ENCODE measurements at regions not wholly inside any gene's neighbourhood (a gene's known extent, or its start where the extent isn't known, plus 50 kb on each side); places are given as distances from the start of the nearest gene placed in this dataset.
"Not testable (repeated sequence)": the region's sequence is repeated elsewhere in the genome, so short reads cannot be mapped to it uniquely, and the experiment has no call there.

DNA sequence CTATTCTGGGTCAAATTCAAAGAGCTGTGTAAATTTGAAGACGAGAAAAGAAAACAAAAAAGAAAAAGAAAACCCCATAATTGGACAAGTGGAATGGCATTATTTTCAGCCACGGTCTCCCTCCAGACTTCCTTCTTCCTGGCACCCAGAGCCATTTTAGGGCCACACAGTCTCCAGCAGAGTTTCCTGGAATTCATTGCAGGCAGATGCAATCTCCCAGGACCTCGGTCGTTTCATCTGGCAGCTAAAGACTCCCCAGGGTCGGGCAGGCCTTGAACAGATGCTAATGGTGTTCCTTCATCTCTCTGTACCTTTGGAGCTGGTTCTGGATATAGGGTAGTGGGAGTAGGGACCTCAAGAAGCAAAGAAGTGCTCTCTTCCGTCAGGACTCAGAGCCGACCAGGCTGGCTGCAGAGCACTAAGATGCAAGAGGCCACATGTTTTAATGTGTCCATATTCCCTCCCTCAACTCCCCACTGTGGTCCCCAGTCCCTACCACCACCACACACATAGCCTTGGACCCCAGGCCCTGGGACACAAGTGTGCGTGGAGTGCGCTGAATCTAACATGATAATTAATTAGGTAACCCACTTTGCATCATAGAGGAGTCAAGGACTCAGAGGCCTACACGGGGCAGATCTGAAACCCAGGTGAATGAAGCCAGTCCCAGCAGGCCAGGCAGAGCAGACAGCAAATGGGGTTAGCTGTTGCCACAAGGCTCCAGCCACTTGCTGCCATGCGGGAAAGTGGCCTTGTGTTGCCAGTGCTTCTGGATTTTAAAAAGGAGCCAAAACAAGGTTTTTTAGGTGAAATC lies 109.3 kb upstream of the ATL2 start:
- no peak for DNase-seq (ENCODE audit: low spot score)
- intact Hi-C loops (cut with DNase I) = no loop called here

DNA sequence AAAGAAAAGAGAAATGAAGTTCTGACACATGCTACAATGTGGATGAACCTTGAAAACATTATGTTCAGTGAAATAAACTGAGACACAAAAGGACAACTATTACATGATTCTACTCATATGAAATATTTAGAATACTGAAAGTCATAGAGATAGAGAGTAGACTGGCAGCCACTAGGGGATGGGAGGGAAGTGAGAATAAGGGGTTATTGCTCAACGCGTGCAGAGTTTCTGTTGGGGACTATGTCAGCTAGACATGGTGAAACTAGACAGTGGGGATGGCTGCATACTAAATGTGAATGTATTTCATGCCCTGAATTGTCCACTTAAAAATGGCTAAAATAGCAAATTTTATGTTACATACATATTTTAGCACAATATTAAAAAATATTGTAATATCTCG lies 108.7 kb upstream of the ATL2 start:
- intact Hi-C loops (cut with DNase I) = loop anchor here in 1 of 2 donors (1.0 kb wide), 1 partner anchor 18 kb away; no protein-coding TSS in a partner anchor
- no peak for DNase-seq (ENCODE audit: low spot score)

DNA sequence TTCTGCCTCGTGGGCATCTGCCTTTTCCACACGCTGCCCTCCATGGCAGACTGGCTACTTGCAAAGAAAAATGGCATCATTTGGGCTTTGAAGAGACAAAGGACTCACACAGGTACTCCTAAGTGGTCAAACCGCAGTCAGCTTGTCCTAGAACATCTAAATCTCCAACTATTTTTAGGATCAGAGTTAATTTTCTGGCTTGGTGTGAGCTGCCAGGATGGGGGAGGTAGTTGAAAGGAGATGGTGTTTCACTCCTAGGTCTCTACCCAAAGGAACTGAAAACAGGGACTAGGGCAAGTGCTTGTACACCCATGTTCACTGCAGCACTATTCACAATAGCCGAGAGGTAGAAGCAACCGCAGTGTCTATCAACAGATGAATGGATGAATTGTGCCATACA lies 107.9 kb upstream of the ATL2 start:
- no peak for DNase-seq (ENCODE audit: low spot score)
- intact Hi-C loops (cut with DNase I) = loop anchor here in 1 of 2 donors (1.0 kb wide), 1 partner anchor 18 kb away; no protein-coding TSS in a partner anchor

DNA sequence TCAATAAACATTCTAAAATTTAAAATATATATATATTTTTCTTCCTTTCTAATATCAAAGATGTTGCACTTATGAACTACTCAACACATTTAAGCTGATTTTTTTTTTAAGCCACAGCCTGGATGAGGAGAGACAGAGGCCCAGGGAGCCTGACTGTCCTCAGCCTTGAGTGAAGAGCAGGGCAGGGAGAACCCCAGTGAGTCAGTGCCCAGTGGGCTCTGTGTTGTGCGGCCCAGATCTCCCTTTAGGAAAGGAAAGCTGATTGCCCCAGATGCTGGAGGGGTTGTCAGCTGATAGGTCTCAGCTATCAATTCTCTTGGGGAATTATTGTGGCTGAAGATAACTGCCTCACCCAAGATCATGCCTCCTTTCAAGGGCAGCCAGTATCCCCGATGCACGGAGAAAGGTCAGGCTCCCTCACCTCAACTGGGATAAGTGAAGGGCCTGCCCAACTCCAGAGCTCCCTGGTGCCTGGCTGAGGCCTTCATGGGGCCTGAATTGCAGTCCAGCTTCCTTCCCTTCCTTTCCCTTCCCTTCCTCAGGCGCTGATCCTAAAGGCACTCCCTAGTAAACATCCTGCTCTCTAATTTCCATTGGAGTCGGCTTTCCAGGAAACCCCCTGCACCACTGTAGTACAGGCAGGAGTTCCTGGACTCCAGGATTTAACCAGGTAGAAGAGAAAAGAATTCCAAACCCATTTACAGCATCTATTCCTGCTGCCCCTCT lies 106.9 kb upstream of the ATL2 start:
- intact Hi-C loops (cut with DNase I) = no loop called here

DNA sequence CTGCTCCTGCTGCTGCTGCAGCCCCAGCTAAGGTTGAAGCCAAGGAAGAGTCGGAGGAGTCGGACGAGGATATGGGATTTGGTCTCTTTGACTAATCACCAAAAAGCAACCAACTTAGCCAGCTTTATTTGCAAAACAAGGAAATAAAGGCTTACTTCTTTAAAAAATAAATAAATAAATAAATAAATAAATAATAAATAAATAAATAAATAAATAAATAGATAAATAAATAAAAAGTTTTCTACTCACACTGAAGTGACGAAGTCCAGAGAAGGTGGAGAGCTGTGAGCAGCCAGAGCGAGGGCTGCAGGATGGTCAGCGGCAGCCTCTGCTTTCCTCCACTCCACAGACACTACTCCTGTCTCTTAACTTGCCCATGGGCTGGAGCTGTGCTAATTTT lies 105.6 kb upstream of the ATL2 start:
- intact Hi-C loops (cut with DNase I); DNase-seq (ENCODE audit: low spot score): not testable (repeated sequence)

More for the DNA sequence above, 106.9 kb upstream of the ATL2 start:
- DNase-seq (ENCODE audit: low spot score) = no peak

DNA sequence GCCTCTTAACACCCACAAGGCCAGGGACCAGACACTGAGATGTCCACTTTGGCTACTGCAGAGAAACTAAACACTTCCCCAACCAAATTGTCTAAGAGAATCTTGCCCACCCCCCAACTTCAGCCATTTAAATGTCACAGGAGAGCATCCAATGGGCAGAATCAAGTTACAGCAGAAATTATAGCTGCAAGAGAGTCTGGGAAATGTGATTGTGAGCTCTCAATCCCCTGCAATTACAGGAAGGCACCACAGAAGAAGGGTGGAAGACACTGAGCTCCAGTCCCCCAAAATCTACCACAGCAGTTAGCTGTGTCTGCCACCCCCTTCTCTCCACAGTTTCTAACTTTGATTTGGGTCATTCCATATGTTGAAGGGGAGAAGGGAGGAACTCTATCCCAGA lies 103.5 kb upstream of the ATL2 start:
- intact Hi-C loops (cut with DNase I) = no loop called here
- no peak for DNase-seq (ENCODE audit: low spot score)

DNA sequence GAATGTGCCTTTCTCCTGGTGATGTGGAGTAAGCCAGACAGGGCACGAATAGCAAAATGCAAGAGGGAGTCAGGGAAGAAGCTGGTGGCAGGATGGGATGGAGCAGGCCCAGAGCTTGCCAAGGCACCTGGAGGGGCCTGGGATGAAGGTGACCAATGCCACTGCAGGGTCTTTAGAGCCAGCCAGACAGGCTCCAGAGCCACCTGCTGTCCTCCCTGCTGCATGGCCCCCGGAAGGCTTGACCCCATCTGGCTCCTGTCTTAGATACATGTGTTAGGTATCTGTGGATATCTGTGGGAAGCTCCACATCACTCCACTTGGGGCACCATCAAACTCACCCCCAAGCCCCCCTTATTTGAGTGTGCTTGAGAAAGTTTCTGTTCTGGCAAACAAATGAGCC lies 99.9 kb upstream of the ATL2 start:
- intact Hi-C loops (cut with DNase I) = no loop called here
- DNase-seq (ENCODE audit: low spot score) = no peak

DNA sequence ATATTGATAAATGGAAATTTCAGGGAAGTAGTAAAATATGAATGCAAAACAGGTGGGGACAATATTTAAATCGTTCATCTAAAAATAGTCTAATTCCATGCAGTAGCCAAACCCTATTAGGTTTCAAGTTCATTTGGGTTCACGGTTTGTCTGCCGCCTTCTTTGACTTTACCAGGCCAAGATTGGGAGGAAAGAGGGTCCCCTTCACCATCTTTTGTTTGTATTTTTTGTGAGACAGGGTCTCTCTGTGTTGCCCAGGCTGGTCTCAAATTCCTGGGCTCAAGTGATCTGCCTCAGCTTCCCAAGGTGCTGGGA lies 98.5 kb upstream of the ATL2 start:
- intact Hi-C loops (cut with DNase I) = no loop called here
- no peak for DNase-seq (ENCODE audit: low spot score)

DNA sequence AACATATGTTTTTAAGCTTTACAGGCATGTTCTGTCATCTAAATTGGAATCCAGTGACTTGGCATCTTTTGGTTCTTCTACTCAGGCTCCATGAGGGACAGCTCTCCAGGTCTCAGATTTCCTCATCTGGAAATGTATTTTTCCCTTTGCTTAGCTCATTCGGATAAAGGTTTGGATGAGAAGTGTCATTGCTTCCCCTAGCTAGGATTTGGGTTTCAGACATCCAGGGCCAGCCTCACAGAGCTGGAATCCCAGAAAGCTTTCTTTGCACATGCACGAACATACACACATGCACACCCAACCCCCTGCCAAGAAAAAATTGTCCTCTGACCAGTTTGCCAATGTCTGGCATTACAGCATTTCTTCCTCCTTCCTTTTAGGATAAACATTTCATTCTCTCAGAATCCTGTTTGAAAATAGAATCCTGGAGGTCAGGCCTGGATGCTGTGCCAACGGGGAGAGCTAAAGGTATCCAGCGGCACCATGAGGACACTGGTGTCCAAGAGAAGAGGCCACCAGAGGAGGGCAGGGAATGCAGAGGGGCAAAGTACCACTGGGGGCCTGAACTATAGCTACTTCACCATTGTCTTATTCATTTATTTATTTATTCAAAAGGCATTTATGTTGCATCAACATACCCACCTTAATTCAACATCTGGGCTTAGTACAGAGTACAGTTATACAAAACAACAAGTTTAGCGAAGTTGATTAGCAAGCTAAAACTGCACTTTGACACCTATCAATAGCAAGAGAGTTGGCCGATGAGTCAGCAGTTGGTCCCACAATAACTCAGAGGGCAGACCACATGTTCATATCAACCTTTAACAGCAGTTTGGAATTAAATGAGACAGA lies 97.9 kb upstream of the ATL2 start:
- intact Hi-C loops (cut with DNase I) = no loop called here
- DNase-seq (ENCODE audit: low spot score) = no peak

DNA sequence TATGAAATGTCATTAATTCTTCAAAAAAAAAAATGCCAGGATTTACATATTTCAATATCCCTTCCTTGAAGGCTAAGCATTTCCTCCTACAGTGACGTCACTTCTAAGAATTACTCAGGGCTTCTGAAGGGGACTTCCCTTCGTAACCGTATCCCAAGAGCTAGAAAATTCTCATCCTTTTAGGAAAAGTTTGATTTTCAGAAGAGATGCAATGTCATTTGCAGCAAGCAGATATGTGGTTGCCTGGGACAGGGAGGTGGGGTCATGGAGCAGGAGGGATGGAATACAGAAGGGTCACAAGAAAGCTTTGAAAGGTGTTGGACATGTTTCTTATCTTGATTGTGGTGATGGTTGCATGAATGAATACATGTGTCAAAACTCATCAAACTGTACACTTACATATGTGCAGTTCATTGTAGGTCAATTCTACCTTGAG lies 97.0 kb upstream of the ATL2 start:
- no peak for DNase-seq (ENCODE audit: low spot score)
- intact Hi-C loops (cut with DNase I) = no loop called here

DNA sequence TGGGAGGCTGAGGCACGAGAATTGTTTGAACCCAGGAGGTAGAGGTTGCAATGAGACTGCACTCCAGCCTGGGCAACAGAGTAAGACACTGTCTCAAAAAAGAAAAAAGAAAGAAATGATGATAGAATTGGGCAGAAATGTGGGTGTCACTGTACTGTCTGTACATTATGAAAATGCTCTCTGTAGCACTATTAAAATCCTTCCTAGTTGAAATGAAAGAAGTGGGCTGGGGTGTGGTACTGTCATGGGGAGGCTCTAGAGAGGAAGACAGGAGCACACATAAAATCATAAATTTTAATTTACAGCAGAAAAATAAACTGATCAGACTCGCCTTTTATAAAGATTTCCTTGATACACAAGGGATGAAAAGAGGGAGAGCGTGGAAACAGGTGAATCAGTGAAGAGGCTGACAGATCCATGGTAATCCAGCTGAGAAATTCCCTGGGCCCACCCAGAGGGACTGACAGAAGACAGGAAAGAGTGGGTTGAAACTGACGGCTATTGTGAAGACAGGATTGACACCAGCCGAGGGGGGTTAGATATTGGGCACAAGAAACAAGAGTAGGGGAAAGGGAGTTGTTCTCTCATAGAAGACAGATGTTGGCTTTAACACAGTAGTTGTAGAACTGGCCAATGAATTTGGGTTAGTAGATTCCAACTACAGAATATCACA lies 96.4 kb upstream of the ATL2 start:
- DNase-seq (ENCODE audit: low spot score) = no peak
- intact Hi-C loops (cut with DNase I) = no loop called here

DNA sequence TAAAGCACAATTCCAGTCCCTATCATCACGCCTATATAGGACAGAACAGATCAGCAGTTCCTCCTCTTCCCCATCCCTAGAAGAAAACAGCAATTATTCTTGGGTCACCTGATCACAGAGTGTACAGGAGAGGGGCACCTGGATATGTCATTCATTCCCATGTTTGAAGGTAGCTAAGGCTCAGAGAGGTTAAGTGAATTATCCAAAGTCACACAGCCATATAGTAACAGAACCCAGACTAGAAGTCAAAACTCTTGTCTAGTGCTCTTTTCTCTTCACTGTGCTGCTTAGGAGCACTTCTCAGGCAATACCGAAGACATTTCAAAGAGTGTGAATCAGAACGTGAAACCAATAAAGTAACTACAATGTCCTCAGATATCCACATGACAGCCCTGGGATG lies 93.0 kb upstream of the ATL2 start:
- intact Hi-C loops (cut with DNase I) = no loop called here
- DNase-seq (ENCODE audit: low spot score) = no peak

DNA sequence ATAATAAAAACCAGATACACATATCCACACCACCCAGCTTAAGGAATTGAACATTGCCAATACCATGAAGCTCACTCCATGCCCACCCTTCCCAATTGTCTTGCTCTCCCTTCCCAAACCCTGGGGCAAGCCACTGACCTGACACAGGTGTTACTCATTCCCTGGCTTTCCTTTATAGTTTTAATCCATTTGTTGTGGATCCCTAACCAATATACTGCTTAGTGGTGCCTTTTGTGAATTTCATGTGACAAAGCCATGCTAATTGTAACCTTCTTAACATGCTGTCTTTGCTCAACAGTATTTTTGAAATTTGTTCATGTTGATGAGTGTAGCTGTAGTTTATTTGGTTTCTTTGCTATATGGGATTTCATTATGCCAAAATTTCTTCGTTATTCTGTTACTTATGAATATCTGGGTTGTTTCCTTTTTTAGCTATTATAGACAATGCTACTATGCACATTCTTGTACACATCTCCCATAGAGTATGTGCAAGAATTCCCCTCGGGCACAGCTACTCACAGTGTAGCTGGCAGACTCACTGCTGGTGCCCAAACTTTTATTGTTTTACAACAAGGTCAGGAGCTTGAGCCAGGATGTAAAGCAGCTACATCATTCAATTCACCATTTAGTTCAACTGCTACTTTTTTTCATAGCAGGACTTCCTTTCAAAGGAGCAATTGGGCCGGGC lies 90.8 kb upstream of the ATL2 start:
- intact Hi-C loops (cut with DNase I) = loop anchor here in 1 of 2 donors (1.0 kb wide), 1 partner anchor 17 kb away; no protein-coding TSS in a partner anchor

DNA sequence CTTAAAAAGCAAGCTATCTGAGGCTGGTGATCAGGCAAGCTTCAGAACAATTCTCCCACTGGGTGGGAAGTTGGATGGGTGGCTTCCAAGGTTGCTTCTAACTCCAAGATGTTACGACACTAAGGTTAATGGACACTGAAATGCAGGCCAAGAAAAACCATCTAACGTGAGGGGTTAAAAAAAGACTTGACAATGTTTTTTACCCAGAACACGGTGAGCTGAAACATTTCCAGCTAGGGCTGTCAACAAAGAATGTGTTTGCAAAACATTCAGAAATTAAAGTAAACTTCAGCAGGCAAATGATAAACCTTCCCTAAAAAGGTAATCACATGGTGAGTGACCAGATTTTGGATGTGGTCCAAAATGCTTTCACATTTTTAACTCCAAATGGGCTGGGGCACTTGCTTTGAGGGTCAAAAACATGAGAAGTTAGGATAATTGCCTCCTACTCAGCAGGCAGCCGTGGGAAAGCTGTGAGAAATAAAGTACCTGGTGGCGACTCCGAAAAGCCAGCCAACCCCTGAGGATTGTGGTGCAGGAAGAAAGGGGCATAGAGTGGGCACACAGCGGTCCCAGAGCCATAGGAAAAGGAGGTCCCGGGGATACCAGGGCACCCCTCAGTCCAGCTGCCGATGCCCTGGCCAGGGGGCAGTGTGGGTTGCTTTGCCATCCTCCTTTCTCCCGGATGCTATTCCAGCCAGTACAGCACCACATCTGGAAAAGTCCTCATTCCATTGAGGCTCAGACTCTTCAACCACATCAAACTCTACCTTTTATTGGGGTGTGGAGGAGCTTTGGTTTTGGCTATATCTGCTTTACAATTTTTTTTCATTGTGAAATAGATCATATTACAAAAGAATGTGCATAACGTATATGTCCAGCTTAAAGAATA lies 90.0 kb upstream of the ATL2 start:
- intact Hi-C loops (cut with DNase I) = loop anchor here in 1 of 2 donors (1.0 kb wide), 1 partner anchor 18 kb away; no protein-coding TSS in a partner anchor
- DNase-seq (ENCODE audit: low spot score) = no peak

More for the DNA sequence above, 90.8 kb upstream of the ATL2 start:
- no peak for DNase-seq (ENCODE audit: low spot score)

DNA sequence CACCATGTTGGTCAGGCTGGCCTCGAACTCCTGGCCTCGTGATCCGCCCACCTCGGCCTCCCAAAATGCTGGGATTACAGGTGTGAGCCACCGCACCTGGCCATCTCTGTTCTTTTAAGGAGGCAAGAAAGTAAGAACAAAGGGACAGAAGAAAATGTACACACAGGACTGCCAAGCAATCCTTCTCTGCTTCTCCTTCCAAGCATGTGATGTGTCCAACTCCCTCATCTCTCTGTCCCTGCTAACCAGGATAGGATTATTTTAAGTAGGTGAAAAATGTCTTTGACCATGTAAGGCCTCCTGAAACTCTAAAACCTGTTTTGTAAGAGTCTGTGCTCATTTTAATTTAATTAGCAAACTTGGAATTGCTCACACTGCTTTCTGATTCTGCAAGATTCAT lies 89.3 kb upstream of the ATL2 start:
- no peak for DNase-seq (ENCODE audit: low spot score)

DNA sequence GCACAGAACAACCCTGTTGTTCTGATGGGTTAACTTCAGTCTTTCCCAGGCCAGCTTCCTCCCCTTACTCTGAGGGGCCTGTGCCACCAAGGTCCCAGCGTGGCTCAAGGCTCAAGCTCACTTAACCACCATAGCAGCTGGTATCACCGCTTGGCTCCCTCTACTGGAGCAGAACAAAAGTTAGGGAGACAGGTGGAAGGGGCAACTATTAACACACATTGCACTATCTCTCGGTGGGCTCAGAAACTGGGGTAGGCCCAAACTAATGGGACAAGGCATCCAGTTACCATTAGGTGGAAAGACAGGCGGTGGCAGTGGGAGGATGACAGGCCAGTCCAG lies 88.7 kb upstream of the ATL2 start:
- intact Hi-C loops (cut with DNase I) = no loop called here
- DNase-seq (ENCODE audit: low spot score) = no peak

More for the DNA sequence above, 89.3 kb upstream of the ATL2 start:
- intact Hi-C loops (cut with DNase I) = no loop called here

DNA sequence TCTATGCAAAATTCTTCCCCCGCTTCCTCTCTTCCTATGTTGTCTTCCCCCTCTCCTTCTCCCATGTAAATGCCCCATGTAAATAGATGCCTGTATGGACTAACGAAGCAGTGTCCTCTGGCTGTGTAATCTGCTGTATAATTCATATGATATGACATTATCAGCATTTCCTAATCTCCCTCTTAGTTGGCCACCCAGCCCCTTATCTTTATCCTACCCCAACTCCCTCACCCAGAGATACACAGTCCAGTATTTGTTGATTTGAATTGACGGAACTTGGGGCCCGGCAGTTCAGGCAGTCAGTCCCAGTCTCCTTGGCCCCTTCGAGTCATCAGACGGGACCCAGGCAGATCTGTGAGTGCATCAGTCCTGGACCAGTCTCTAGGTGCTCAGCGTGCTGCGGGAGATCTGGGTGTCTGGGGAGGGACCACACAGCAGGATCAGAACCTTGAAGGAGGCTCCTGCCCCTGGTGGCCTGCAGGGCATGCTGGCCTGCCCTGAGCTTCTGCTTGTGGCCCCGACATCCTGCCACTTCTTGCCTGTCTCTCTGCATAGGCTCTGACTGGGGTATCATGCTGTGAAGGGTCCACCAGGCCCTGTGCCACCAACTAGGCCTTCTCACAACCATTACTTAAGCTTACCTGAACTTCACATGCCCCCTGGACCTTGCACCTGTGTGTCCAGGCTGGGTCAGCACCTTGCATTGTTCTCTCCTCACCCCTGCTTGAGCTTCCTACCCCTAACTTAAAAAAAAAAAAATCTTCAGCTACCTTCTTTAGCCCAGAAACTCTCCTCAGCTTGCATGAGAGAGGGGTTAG lies 88.1 kb upstream of the ATL2 start:
- DNase-seq (ENCODE audit: low spot score) = no peak
- intact Hi-C loops (cut with DNase I) = no loop called here
